ENCODE measurements at regions not wholly inside any gene's neighbourhood (a gene's known extent, or its start where the extent isn't known, plus 50 kb on each side); places are given as distances from the start of the nearest gene placed in this dataset.
"Not testable (repeated sequence)": the region's sequence is repeated elsewhere in the genome, so short reads cannot be mapped to it uniquely, and the experiment has no call there.

DNA sequence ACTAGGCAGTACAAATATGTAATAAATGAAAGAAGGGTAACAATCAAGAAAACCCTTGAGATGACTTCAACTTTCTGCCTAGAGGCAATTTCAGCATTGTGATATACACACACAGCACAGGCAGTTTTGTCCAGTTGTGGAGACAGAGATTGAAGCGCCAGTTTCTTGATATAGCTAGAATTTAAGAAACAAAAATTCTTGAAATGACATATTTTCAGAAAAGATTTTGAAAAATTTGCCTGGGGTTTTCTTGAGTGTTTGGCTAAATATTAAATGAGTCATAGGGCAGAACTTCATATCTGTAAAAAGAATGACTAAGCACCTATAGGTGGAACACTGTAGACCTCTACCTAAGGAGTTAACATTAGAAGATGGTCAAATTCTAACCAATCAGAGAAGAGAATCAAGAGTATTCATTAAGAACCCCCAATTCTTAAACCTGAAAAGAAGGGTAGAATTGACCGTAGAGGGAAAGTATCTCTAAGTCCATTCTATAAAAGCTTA lies 1266.8 kb upstream of the TMEFF2 start:
- Mint-ChIP-seq H3K27me3 (no peaks in the 10 kb centered on the region), H3K27ac (no peak overlapping the region), H3K4me3 (no peak overlapping the region), H3K9me3 (peaks cover 2% of the 10 kb centered on the region), H3K36me3 (ENCODE audit: low read depth) (no peaks in the 10 kb centered on the region), H3K4me1 (no peaks in the 10 kb centered on the region)
- no peak for TF ChIP-seq CTCF (IDR thresholded peaks at IDR 0.05)
- DNase-seq (no peak), ATAC-seq (ENCODE audit: low read depth) (no peak)
- intact Hi-C loops (cut with micrococcal nuclease), result no loop called here
- ChIA-PET POLR2A (no interaction called here), CTCF (no interaction called here)

DNA sequence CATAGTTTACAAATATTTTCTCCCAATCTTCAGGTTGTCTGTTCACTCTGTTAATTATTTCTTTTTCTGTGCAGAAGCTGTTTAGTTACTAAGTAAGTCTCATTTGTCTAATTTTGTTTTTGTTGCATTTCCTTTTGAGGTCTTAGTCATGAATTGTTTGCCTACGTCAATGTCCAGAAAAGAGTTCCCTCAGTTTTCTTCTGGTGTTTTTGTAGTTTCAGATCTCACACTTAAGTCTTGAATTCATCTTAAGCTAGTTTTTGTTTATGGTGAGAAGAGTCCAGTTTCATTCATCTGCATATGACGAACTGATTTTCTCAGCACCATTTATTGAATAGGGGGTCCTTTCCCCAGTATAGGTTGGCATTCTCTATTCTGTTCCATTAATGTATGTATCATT lies 1252.2 kb upstream of the TMEFF2 start:
- POLR2A ChIA-PET, result no interaction called here
- no peak for ATAC-seq (ENCODE audit: low read depth)

GRCh38 chr2:193442293-193442692 lies 1247.6 kb upstream of the TMEFF2 start:
- ATAC-seq (ENCODE audit: low read depth) (no peak), DNase-seq (no peak)
- H3K27me3 Mint-ChIP-seq, result no peaks in the 10 kb centered on the region
- ChIA-PET CTCF (no interaction called here), POLR2A (no interaction called here)
- H3K4me1 Mint-ChIP-seq, result no peaks in the 10 kb centered on the region
- intact Hi-C loops (cut with micrococcal nuclease), result no loop called here
- H3K9me3 Mint-ChIP-seq, result no peaks in the 10 kb centered on the region
- H3K27ac Mint-ChIP-seq, result no peak overlapping the region
- no peaks in the 10 kb centered on the region for H3K36me3 Mint-ChIP-seq (ENCODE audit: low read depth)
- H3K4me3 Mint-ChIP-seq, result no peak overlapping the region
- TF ChIP-seq CTCF (IDR thresholded peaks at IDR 0.05), result no peak

More for the DNA sequence above, 1252.2 kb upstream of the TMEFF2 start:
- Mint-ChIP-seq H3K27me3 (no peaks in the 10 kb centered on the region), H3K4me1 (no peaks in the 10 kb centered on the region), H3K27ac (no peak overlapping the region), H3K4me3 (no peak overlapping the region), H3K9me3 (no peaks in the 10 kb centered on the region), H3K36me3 (ENCODE audit: low read depth) (no peaks in the 10 kb centered on the region)
- no peak for TF ChIP-seq CTCF (IDR thresholded peaks at IDR 0.05)
- CTCF ChIA-PET, result no interaction called here
- DNase-seq, result no peak
- intact Hi-C loops (cut with micrococcal nuclease), result no loop called here

DNA sequence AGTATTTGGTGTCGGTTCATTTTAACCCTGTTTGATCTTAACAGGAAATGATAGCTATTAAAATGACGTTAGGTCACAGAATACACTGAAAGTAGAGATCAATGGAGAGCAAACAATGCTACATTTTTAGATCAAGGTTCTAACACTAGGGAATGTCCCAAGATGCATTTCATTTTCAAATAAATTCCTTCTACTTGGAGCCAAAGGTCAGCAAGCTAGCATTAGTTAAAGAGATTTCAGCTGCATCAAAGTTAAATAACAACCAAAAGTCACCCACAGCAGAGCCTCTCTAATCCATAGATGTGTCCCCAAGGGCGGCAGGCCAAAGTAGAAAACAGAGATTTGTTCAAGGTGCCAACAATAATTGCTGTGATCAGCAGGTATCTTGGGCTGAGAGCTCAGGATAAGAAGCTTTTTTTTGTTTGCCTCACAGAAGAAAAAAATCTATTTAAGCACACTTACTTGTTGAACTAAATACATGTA lies 1233.6 kb upstream of the TMEFF2 start:
- no peaks in the 10 kb centered on the region for H3K36me3 Mint-ChIP-seq (ENCODE audit: low read depth)
- ChIA-PET CTCF (no interaction called here), POLR2A (no interaction called here)
- H3K4me1 Mint-ChIP-seq, result no peaks in the 10 kb centered on the region
- H3K4me3 Mint-ChIP-seq, result no peak overlapping the region
- ATAC-seq (ENCODE audit: low read depth) (no peak), DNase-seq (no peak)
- H3K9me3 Mint-ChIP-seq, result no peaks in the 10 kb centered on the region
- TF ChIP-seq CTCF (IDR thresholded peaks at IDR 0.05), result no peak
- no peaks in the 10 kb centered on the region for H3K27me3 Mint-ChIP-seq
- intact Hi-C loops (cut with micrococcal nuclease), result no loop called here
- no peak overlapping the region for H3K27ac Mint-ChIP-seq

DNA sequence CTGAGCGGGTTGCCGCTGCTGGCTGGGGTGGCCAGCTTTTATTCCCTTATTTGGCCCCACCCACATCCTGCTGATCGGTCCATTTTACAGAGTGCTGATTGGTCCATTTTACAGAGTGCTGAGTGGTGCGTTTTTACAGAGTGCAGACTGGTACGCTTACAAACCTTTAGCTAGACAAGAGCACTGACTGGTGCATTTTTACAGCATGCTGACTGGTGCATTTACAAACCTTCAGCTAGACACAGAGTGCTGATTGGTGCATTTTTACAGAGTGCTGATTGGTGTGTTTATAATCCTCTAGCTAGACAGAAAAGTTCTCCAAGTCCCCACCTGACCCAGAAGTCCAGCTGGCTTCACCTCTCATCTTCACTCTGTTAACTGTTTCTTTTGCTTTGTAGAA lies 1217.6 kb upstream of the TMEFF2 start:
- peaks cover 17% of the 10 kb centered on the region for H3K9me3 Mint-ChIP-seq
- POLR2A ChIA-PET; H3K27me3 Mint-ChIP-seq; H3K36me3 Mint-ChIP-seq (ENCODE audit: low read depth); H3K4me1 Mint-ChIP-seq; intact Hi-C loops (cut with micrococcal nuclease); H3K4me3 Mint-ChIP-seq; DNase-seq; CTCF ChIA-PET; ATAC-seq (ENCODE audit: low read depth); H3K27ac Mint-ChIP-seq: not testable (repeated sequence)

- Mint-ChIP-seq H3K36me3 (ENCODE audit: low read depth) (no peaks in the 10 kb centered on the region), H3K4me1 (no peaks in the 10 kb centered on the region), H3K4me3 (no peak overlapping the region), H3K27ac (no peak overlapping the region), H3K9me3 (peaks cover 11% of the 10 kb centered on the region), H3K27me3 (no peaks in the 10 kb centered on the region)
- ATAC-seq (ENCODE audit: low read depth), result no peak
- CTCF ChIA-PET, result no interaction called here
- no peak for TF ChIP-seq CTCF (IDR thresholded peaks at IDR 0.05)
- intact Hi-C loops (cut with micrococcal nuclease), result no loop called here
- POLR2A ChIA-PET, result no interaction called here
- DNase-seq, result no peak
Observed at GRCh38 chr2:193409951-193410350, 1215.2 kb upstream of the TMEFF2 start.
